Caki2 (cell line): ENCODE measurements at regions not wholly inside any gene's neighbourhood (a gene's known extent, or its start where the extent isn't known, plus 50 kb on each side); places are given as distances from the start of the nearest gene placed in this dataset.
"Not testable (repeated sequence)": the region's sequence is repeated elsewhere in the genome, so short reads cannot be mapped to it uniquely, and the experiment has no call there.

Experiments used
- DNase-seq: peaks from one replicate; pipeline ENCODE4 v3.0.0-alpha.2; 2015; ENCODE audit warnings: low read depth
- in situ Hi-C: cut with HindIII; loops from 2 replicates; pipeline ENCODE4 v1.10.0; 2016; ENCODE audit warnings: low sequenced_read_pairs, low pct_unique_long_range_greater_than_20kb, mixed read lengths

- in situ Hi-C loops, result no loop called here
- no peak for DNase-seq
These were observed 703.1 kb downstream of the CENPC start for GRCh38 chr4:66842026-66842723.

GRCh38 chr4:66840178-66840577 lies 705.1 kb downstream of the CENPC start:
- in situ Hi-C loops, result no loop called here
- no peak for DNase-seq

- no peak for DNase-seq
- in situ Hi-C loops, result no loop called here
These were observed 707.9 kb downstream of the CENPC start for GRCh38 chr4:66837279-66837922.

- in situ Hi-C loops, result no loop called here
- DNase-seq, result no peak
These were observed 716.0 kb downstream of the CENPC start for GRCh38 chr4:66829310-66829709.

- no peak for DNase-seq
- in situ Hi-C loops, result no loop called here
These were observed 724.6 kb downstream of the CENPC start for GRCh38 chr4:66820681-66821080.

- no peak for DNase-seq
- in situ Hi-C loops, result no loop called here
These were observed 731.0 kb downstream of the CENPC start for GRCh38 chr4:66814277-66814676.

- no peak for DNase-seq
- in situ Hi-C loops, result no loop called here
These were observed 739.7 kb downstream of the CENPC start for GRCh38 chr4:66805582-66805981.

GRCh38 chr4:66804979-66805378 lies 740.3 kb downstream of the CENPC start:
- no peak for DNase-seq
- in situ Hi-C loops, result no loop called here

GRCh38 chr4:66797608-66798007 lies 747.7 kb downstream of the CENPC start:
- no peak for DNase-seq
- in situ Hi-C loops, result no loop called here

- in situ Hi-C loops, result no loop called here
- DNase-seq, result no peak
These were observed 749.6 kb downstream of the CENPC start for GRCh38 chr4:66795724-66796123.

- no peak for DNase-seq
- in situ Hi-C loops, result no loop called here
These were observed 750.8 kb downstream of the CENPC start for GRCh38 chr4:66794390-66795034.

- no peak for DNase-seq
- in situ Hi-C loops, result no loop called here
These were observed 753.6 kb downstream of the CENPC start for GRCh38 chr4:66791686-66792085.

- no peak for DNase-seq
- in situ Hi-C loops, result no loop called here
These were observed 759.8 kb downstream of the CENPC start for GRCh38 chr4:66785479-66785878.

GRCh38 chr4:66782751-66783150 lies 762.6 kb downstream of the CENPC start:
- in situ Hi-C loops, result not testable (repeated sequence)

GRCh38 chr4:66777097-66777496 lies 768.2 kb downstream of the CENPC start:
- in situ Hi-C loops, result no loop called here
- DNase-seq, result no peak

More at GRCh38 chr4:66782751-66783150, 762.6 kb downstream of the CENPC start:
- DNase-seq, result not testable (repeated sequence)

- DNase-seq, result no peak
These were observed 775.9 kb downstream of the CENPC start for GRCh38 chr4:66769441-66769840.

GRCh38 chr4:66767442-66767841 lies 777.9 kb downstream of the CENPC start:
- in situ Hi-C loops, result no loop called here
- no peak for DNase-seq

More at GRCh38 chr4:66769441-66769840, 775.9 kb downstream of the CENPC start:
- in situ Hi-C loops, result no loop called here

GRCh38 chr4:66766557-66766956 lies 778.7 kb downstream of the CENPC start:
- DNase-seq, result no peak
- in situ Hi-C loops, result no loop called here

GRCh38 chr4:66750273-66750672 lies 795.0 kb downstream of the CENPC start:
- in situ Hi-C loops, result no loop called here
- no peak for DNase-seq
